Right hindlimb (tissue), 1 donor: ENCODE measurements at regions not wholly inside any gene's neighbourhood (a gene's known extent, or its start where the extent isn't known, plus 50 kb on each side); places are given as distances from the start of the nearest gene placed in this dataset.

Source experiments
- DNase-seq: peaks from one replicate; pipeline ENCODE4 v3.0.0-alpha.2; 2018

DNA sequence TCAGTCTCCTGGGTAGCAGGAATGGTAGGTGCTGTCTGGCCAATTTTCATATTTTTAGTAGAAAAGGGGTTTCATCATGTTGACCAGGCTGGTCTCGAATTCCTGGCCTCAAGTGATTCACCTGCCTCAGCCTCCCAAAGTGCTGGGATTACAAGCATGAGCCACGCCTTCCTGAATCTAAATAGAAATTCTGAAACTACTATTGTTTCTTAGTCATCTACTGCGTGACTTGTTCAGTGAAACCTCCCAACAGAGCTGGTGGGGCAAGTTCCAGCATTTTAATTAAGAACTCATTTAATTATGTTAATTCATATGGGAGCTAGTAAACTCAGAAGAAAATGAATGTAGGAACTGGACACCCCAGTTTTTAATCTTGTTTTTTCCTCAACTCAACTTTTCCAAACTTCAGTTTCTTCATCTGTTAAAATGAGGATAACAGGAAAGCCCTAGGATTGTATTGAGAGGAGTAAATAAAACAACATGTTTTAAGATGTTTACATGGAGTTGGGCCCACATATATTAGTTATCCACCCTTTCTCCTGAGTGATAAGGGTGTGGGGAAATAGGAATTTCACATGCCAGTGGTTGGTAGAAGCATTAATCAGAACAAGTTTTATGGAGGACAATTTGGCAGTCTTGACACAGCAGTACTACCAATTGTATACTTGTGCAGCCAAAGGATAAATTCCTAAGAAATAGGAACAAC, 335.8 kb upstream of the E2F7 start:
- DNase-seq, result no peak

GRCh38 chr12:77392467-77393088, 327.2 kb upstream of the E2F7 start:
- DNase-seq, result no peak

GRCh38 chr12:77388445-77389265, 323.3 kb upstream of the E2F7 start:
- DNase-seq, result no peak

DNA sequence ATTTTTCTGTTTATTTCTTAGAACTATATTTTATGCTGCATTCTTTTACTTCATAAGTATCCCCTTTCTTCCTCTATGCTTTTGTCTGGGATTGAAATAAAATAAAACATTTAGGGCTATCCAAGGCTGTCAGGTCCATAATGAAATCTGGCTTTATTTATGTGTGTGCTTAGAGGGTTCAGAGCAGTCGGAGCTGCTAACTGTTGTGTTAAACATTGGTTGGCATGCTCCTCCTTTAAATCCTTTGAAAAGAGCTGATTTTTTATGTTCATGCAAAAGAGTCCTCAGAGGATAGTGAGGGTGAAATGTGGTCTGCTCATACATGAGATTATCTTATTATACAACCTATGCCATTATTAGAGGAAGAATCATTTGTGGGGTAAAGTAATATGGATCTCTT, 322.3 kb upstream of the E2F7 start:
- no peak for DNase-seq

GRCh38 chr12:77387214-77387613, 321.8 kb upstream of the E2F7 start:
- no peak for DNase-seq

DNA sequence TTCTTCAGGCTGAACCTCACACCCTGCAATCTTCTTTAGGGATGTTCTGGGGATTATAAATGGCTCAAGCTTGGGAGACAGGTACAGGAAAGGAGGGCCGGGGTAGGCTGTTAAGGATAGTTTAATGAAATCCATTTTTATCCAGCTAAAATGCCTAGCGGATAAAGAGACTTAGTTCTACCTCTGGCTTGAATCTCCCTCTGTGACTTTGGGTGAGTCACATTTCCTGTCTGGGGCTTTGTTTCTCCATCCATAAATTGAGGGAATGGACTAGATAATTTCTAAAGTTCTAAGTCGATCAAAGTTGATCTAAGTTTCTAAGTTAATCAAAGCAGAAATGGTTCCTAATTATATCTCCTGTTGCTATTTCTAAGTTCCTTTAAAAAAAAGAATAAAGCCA, 319.6 kb upstream of the E2F7 start:
- DNase-seq, result no peak

- DNase-seq, result no peak
Measured at GRCh38 chr12:77382096-77382742, 316.9 kb upstream of the E2F7 start.

GRCh38 chr12:77377622-77378021, 312.3 kb upstream of the E2F7 start:
- no peak for DNase-seq

DNA sequence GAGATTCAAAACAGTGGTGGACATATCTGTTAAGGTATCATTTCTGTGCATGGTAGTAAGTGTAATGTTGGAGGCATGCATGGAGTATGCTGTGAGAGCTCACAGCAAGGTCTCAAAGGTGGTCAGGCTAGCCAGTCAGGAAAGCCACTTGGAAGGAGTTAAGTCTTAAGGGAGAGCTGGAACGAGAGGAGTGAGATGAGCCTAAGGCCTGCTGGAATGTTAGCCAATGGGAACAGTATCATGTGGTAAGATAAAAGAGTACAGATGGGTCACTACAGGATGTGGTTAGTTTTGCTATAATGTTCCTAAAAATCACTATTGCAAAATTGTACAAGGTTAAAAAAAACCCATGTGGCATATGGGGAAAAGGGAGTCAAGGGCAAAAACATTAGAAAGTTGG, 311.7 kb upstream of the E2F7 start:
- no peak for DNase-seq

- no peak for DNase-seq
Measured at GRCh38 chr12:77374673-77375072, 309.3 kb upstream of the E2F7 start.

DNA sequence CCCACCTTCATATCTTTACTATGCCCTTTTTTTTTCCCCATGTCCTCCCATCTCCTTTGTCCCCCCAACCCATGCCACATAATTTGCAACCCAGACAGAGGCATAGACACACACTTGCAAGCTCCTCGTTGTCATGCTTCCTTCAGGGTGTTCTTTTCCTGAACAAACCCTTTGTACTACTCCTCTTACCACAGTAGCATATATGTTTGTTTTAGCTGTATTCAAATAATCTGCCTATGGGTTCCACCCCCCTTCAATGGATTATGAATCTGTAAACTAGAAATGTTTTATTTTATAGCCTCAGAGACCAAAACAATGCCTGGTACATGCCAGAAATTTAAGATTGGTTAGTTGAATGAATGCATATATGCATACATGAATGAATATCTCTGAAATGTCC, 307.1 kb upstream of the E2F7 start:
- DNase-seq, result no peak

GRCh38 chr12:77372026-77372425, 306.7 kb upstream of the E2F7 start:
- no peak for DNase-seq

- no peak for DNase-seq
Measured at GRCh38 chr12:77368379-77368778, 303.0 kb upstream of the E2F7 start.

- no peak for DNase-seq
Measured at GRCh38 chr12:77366616-77367015, 301.2 kb upstream of the E2F7 start.

DNA sequence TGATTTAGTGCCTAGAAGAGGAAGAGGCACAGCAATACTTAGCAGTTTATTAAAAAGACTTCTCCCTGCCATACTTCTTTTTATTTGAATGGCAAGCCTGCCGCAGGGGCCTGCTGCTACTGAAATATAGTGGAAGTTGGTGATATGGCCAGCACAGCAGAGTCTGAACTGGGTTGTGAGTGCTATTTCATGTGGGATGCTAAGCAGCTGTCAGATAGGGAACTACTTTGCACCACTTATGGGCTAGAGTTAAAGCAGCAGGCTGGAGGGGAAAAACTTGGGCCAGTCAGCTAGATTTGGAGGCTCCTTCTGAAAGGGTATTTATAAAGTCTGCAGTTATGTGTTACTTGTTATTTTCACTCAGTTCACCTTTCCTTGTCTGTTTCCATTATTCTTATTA, 299.0 kb upstream of the E2F7 start:
- no peak for DNase-seq

DNA sequence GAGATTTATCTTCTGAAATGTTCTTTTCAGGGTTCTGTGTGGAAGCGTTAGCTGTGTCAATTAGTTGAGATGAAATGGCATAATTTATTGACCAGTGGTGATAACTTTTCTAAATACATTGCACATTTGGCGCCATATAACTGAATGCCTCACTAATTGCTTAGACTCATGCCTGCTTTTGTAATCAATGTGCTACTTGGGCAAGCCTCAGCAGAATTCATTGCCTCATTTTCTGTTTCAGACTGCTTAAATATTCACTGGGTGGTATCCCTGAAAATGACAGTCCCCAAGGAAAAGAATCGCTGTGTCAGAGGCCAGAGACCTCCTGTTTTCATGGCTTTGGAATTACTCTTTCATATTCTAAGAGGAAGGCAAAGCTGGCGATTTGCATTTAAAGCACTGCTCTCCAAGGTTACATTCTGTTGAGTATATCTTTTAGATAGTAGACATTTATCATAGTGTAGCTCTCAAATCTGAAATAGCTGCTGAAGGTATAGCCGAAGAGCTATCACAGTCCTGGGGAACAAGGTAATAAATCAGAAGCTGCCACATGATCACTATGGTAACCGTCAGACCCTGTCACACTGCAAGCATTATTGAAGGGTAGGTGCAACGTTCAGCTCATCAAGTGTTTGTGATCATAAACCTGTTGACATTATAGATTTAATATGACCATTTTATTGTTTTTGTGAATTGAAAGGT, 297.3 kb upstream of the E2F7 start:
- DNase-seq, result no peak

GRCh38 chr12:77357655-77358054, 292.3 kb upstream of the E2F7 start:
- no peak for DNase-seq

DNA sequence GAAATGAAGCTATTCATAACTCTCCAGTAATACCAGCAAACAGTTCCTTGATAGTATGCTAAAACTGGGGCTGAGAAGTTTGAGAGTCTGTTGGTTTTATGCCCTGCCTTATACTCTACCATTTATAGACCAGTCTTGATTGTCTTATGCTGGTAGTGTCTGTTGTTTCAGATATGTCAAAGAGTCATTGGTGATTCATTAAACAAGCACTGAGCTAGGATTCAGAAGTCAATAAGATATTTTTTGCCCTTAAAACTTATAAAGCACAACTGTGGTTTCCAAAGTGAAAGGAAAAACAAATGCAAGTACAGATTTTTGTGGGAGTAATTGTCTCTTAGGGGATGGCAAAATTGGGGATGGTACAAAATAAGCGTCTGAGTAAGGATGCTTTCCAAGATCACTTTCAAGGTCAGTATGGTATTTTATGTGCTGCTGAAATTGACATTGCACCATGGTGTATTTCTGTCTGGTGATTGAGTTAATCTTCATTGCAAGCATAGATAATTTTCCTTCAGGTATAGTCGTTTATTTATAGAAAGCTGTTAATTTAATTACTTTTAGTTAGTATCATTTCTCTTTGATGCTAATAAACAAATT, 289.5 kb upstream of the E2F7 start:
- no peak for DNase-seq

- DNase-seq, result no peak
Measured at GRCh38 chr12:77352946-77353345, 287.6 kb upstream of the E2F7 start.

GRCh38 chr12:77351860-77352259, 286.5 kb upstream of the E2F7 start:
- DNase-seq, result no peak

DNA sequence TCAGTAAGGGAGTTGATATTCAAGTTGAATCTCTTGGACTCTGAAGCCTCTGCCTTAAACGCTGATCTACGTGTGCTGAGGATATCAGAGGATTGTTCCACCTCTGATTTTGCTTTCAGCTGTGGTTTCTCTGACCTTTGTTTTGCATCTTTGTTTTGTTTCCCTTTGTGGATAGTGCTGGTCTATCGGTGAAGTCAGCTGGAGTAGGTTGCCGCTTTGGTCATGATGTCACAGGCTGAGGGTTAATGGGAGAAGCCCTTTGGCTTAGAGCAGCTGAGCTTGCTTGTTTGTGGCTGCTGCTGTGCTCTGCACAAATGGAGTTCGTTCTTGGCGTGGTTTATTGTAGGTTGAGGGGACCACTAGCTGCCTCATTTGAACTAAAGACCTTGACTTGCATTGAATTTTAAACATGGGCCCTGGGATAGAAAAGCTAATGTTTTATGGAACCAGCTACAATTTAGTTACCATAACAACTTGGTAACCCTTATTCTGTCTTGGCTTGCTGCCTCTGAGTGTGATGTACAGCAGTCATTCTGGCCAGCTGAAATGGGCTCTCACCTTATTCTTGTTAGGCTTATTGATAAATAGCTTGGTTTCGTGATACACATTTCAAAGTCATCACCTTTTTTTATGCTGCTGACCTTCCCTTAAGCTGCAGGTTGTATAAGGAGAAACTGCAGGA, 284.5 kb upstream of the E2F7 start:
- DNase-seq, result peak; percentile 29

DNA sequence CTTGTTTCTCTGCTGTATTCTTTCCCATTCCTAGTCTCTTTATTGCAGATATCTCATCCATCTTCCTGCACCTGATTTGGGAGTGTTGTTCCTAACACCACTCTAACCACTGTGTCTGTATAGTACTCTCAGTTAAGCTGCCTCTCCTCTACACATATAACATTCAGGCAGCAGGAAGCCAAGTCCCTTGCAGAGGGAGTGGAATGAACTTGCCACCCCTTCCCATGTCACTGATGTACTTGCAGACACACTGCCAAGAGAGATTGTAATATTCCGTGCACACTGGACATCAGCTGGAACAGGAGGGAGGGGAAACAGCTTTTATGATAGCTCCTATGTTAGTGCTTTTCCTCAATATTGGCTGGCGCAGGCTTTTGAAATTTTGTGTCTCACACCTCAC, 281.6 kb upstream of the E2F7 start:
- DNase-seq, result no peak
